Left ventricle myocardium superior (tissue), 1 donor: ENCODE measurements at regions not wholly inside any gene's neighbourhood (a gene's known extent, or its start where the extent isn't known, plus 50 kb on each side); places are given as distances from the start of the nearest gene placed in this dataset.
"Not testable (repeated sequence)": the region's sequence is repeated elsewhere in the genome, so short reads cannot be mapped to it uniquely, and the experiment has no call there.

Experiments used
- ATAC-seq: fragments of 200-7000 bp; cut with Tn5 transposase; one replicate; pipeline ENCODE4 v1.9.1; 2020; ENCODE audit warnings: mild to moderate bottlenecking, moderate library complexity
- DNase-seq: peaks from one replicate; pipeline ENCODE4 v3.0.0-alpha.2; 2020
- intact Hi-C: fragments of 100-400 bp; cut with micrococcal nuclease; formaldehyde crosslinking; loops from one replicate; pipeline ENCODE4 v1.11.0; 2022
- donor health status: DM: no; HTN: yes; CAD: no; lungs with severe emphysema.

DNA sequence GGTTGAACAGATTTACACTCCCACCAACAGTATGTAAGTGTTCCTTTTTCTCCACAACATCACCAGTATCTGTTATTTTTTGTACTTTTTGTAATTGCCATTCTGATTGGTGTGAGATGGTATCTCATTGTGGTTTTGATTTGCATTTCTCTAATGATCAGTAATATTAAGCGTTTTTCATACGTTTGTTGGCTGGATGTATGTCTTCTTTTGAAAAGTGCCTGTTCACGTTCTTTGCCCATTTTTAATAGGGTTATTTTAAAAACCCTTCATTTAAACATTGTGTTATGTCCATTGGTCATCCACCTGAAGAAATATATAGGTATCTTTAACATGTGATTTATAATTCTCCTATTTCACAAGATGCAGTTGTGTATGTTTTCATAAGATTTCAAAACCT is 291.3 kb downstream of the SEMA3D start:
- ATAC-seq (no peak), DNase-seq (no peak)
- intact Hi-C loops, result no loop called here

DNA sequence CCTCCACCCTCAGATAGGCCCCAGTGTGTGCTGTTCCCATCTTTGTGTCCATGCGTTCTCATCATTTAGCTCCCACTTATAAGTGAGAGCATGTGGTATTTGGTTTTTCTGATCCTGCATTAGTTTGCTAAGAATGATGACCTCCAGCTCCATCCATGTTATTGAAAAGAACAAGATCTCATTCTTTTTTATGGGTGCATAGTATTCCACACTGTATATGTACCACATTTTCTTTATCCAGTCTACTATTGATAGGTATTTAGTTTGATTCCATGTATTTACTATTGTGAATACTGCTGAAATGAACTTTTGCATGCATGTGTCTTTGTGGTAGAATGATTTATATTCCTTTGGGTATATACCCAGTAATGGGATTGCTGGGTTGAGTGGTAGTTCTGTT is 303.3 kb downstream of the SEMA3D start:
- ATAC-seq, DNase-seq, intact Hi-C loops: not testable (repeated sequence)

DNA sequence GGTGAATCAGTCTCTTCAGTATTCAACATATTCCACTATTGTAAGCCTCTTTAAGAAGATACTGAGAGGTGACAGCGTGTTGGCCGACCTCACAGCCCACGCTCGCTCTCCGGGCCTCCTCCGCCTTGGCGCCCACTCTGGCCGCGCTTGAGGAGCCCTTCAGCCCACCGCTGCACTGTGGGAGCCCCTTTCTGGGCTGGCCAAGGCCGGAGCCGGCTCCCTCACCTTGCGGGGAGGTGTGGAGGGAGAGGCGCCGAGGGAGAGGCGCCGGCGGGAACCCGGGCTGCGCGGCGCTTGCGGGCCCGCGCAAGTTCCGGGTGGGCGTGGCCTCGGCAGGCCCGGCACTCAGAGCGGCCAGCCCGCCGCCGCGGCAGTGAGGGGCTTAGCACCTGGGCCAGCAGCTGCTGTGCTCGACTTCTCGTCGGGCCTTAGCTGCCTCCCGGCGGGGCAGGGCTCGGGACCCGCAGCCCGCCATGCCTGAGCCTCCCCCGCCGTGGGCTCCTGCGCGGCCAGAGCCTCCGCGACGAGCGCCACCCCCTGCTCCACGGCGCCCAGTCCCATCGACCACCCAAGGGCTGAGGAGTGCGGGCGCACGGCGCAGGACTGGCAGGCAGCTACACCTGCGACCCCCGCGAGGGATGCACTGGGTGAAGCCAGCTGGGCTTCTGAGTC is 306.4 kb downstream of the SEMA3D start:
- ATAC-seq, intact Hi-C loops, DNase-seq: not testable (repeated sequence)

DNA sequence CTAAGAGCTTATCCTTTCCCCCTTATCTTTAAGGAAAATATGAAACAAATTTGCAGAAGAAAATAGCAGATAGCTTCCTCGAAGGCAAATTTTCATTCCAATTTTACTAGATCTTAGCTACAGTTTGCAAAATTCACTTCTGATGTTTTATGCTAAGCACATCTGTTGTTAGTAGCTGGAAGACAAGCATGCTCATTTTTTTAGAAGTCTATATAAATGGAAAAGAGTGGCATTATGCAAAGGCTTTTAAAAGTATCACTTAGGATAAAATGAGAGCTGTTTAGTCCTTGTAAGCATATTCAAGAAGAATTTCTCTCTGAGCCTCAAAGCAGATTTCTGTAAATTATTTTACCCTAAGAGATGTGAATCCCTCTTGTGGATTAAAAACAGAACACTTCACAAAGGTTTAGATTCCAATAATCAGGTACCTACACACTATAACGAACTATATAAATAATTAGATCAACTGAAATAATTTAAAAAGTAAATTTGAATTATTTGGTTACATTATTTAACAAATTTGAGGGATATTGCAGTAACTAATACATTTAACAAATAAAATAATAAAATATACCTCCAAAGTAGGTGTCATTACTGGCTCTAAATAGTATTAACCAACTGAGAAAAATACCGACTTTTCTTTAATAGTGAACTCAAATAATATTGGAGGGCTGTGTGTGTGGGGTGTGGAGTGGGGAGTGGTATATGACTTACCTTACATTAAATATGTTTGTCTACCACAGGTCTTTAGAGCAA is 307.1 kb downstream of the SEMA3D start:
- no peak for ATAC-seq
- intact Hi-C loops, result no loop called here
- DNase-seq, result no peak

DNA sequence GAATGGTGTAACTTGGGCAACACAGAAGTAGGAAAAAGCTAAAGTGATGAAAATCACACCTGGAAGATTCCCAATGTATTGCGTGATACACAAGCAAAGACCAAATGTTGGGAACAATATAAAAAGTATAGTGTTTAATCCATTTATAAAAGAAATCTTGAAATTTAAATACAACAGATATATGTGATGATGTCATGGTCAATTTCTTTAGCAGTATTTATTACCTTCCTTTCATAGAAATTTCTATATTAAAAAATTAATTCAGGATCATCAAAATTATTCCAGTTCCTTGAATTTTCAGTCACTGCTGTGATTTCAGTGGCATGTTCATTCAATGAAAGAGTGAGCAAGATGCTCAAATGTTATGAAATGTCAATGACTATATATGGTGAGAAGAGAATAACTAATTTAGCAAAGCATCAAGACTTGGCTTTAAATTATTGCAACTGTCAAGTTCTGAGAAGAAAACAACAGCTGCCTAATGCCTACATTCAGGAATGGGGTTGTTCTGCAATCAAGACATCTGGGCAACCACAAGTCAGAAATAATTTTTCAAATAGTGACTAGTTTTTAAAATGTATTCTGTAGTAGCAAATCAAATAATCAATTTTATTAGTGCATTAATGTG is 308.8 kb downstream of the SEMA3D start:
- no peak for DNase-seq
- intact Hi-C loops, result no loop called here

DNA sequence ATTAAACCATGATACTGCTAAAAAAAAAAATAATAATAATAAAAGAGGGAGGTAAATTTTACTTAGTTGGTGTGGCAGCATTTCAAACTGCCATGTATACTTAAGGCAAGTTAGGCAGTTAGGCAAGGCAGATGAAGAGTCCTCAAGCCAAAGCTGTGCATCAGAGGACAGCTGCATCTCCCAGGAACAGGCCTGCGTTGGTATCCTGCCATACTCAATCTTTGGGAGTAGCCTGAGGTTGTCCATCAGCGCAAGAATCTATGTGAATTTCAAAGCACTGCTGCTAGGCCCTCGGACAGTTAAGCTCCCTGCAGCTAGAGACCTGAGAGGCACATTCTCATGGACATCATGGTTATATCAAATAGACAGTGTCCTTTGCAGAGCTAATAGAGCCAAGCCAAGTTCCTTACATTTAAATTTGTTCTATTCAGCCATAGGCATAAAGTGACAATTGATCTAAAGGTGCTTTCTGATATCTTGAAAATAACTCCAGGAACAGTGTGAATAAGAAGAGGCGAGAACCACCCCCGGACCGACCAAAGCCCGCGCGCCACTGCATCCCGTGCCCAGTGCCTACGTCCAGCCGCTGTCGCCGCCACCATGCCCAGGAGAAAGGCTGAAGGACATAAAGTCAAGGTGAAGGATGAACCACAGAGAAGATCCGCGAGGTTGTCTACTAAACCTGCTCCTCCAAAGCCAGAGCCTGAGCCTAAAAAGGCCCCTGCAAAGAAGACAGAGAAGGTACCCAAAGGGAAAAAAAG is 310.6 kb downstream of the SEMA3D start:
- no peak for DNase-seq
- intact Hi-C loops, result no loop called here
- no peak for ATAC-seq

More for the DNA sequence above, 308.8 kb downstream of the SEMA3D start:
- ATAC-seq, result no peak

DNA sequence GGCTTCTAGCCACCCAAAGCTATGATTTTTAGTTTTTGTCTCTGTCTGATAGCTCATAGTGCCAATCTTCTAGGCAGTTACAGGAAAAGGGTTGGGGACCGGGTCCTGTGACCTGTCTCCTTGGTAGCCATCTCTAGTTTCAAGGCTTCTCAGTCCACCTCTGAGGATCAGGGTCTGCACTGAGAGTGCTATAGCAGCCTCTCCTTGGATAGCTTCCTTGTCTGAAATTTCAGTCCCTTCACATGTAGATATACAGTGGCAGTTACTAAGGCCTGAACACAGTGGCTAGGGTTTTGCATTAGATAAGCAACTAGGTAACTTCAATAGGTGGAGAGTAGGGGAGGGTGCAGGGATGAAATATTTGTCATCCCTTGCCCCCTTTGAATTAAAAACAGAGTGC is 321.3 kb downstream of the SEMA3D start:
- DNase-seq (no peak), ATAC-seq (no peak)
- intact Hi-C loops, result no loop called here

DNA sequence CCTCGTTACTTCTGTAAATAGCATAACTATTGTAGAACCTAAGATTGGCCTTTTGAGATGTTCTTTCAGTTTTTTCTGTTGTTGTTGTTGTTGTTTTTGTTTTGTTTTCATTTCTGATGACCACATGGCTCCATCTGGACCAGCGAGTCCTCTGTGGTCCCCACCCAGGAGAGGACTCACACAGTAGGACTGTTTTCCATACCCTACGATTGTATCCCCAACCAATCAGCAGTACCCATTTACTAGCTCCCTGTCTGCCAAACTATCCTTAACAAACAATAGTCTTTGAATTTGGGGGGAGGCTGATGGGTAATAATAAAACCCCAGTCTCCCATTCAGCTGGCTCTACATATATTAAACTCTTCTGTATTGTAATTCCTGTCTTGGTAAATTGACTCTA is 329.5 kb downstream of the SEMA3D start:
- DNase-seq (no peak), ATAC-seq (no peak)
- intact Hi-C loops, result no loop called here

DNA sequence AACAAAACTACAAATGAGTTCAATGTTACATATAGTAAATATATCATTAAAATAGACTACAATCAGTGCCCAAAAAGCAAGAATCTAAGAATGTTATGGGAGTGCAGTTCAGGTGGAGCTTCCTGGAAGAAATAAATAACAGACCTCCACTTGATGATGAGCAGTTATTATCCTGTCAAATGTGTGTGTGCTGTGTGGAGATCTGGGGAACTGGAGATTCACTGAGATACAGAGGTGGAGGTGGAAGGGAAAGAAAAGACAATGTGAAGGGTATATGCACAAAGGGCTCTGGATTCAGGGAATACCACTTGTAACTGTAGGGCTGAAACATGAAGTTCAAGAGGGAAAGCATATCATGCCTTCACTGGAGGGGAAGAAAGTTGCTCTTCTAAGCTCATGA is 331.1 kb downstream of the SEMA3D start:
- ATAC-seq, result no peak
- no peak for DNase-seq
- intact Hi-C loops, result no loop called here

DNA sequence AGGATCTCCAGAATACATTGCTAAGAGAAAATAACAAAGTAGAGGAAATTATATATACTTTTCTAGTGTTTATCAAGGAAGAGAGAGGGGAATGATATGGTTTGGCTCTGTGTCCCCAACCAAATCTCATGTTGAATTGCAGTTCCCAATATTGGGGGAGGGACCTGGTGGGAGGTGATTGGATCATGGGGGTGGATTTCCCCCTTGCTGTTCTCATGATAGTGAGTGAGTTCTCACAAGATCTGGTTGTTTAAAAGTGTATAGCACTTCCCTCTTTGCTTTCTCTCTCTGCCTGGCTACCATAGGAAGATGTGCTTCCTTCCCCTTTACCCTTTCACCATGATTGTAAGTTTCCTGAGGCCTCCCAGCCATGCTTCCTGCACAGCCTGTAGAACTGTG is 337.9 kb downstream of the SEMA3D start:
- ATAC-seq, DNase-seq, intact Hi-C loops: not testable (repeated sequence)

DNA sequence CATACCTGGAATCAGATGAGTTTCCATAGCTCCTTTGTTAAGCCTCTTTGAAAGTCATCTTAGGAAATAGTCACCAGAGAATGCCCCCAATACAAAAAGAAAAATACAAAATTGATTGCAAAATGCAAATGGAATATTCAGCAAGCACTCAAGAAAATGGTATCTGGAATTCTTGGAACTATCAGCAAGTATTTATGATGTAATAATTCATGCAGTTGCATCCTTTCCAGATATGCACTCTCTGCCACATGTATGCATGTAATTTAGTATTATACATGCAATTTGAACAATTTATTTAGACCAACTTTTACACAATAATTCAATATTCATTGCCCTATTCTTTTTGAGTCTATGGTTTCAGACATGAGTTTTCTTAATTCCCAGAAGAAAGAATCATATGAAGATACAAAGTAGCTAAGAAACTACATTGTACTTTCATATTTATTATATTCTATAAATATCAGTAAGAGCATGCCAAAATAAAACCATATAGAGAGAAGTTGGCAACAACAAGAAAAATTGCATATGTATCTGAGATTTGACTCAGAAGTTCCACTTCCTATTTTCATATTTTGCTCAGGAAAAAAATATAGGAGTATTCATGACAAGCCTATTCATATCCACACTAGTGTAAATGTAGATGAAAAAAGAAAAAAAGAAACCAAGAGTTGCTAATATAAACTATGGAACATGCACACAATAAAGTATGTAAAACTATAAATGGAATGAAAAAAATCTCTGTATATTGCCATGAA is 338.5 kb downstream of the SEMA3D start:
- intact Hi-C loops, result no loop called here
- DNase-seq (no peak), ATAC-seq (no peak)

DNA sequence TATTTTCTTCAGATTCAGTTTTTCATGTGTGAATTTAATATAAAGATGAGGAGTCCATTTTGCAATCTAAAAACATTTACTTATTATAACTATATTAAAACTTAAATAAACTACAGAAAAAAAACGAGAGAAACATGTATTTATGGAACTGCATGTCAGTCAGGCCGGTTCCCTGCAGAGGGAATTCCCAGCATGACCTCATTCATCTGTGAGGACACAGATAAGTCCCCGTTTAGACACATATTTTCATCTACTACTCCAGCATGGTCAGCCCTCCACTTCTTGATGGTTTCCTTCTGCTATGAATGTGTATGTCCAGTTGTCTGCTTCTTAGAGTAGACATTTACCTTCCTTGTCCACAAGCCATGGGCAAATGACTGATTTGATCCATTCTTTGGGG is 339.1 kb downstream of the SEMA3D start:
- no peak for DNase-seq
- intact Hi-C loops, result no loop called here
- ATAC-seq, result no peak

DNA sequence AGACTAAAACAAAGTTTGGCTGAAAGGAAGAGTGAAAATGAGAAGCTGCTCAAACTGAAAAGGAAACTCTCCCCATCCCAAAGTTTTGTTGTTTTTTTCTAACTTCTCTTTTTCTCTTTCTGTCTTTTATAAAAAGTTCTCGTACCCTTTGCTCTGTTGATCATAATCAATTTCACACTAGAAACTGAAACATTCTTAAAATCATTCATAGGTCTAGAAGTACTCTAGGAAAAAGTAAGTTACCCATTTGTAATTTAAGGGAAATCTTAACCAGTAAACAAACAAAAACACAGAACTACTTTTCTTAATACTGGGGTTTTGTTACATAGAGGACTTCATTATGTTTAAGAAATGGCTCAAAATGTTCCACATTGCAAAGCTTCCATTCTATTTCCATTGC is 339.8 kb downstream of the SEMA3D start:
- intact Hi-C loops, result no loop called here
- no peak for ATAC-seq

DNA sequence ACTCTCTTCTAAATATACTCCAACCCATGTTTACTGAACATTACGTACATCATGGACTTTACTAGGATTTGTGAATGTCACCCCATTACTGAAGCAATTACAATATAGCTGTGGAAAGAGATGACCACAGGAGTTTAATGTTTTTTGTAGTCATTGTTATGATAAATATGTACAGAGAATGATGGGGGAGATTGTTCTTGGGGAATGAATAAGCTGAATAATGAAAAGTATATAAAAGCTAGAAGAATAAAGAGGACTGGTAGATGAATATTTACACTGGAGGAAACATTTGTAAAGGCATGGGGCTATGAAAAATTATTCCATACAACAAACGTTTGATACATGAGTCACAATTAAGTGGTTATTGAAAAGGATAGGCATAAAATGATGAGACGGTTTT is 340.9 kb downstream of the SEMA3D start:
- DNase-seq (no peak), ATAC-seq (no peak)
- intact Hi-C loops, result no loop called here

More for the DNA sequence above, 339.8 kb downstream of the SEMA3D start:
- no peak for DNase-seq

DNA sequence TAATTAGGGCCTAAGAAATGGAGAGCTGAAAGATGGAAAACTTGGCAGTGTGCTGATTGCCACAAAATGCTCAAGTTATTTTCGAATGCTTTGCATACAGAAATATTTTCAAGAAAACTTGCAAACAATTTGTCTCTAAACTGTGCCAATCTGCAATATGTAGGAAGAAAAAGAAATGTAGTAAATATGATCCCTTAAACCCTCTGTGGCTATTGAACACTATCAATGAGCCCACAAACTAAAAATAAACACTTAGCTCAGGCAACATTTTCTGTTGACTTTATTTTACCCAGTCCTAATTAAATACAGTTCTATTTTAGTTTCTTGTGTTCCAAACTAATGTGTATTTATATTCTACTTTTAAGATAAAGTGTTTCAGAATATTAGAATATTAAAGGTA is 342.1 kb downstream of the SEMA3D start:
- intact Hi-C loops, result no loop called here
- DNase-seq, result no peak
- no peak for ATAC-seq

DNA sequence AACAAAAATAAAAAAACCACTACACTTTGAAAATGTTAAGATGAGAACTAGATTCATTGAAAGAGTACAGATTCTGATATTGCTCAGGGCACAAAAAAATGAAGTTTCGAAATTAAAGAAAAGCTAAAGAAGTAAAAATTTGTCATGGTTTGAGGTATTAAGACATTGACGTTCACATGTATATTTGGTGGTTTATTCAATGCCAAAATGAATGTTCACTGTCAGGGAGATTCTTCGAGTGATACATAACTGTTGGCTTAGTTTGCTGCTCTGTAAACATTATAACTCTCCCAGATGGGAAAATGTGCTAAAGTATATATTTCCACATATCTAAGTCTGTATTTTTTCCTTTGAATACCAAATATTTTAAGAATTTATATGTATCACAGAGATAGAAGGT is 345.0 kb downstream of the SEMA3D start:
- DNase-seq, result no peak
- intact Hi-C loops, result no loop called here
- ATAC-seq, result no peak

DNA sequence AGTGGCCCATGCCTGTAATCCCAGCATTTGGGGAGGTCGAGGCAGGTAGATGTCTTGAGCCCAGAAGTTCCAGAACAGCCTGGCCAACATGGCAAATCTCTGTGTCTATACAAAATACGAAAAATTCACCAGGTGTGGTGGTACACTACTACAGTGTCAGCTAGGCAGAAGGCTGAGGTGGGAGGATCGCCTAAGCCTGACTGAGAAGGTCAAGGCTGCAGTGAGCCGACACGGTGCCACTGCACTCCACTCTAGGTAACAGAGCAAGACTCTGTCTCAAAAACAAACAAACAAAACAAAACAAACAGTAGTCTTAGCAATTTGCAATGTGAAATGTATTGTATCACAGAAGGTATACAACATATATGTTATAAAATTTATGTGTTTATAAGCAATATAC is 348.0 kb downstream of the SEMA3D start:
- intact Hi-C loops, result no loop called here
- ATAC-seq, result no peak
- DNase-seq, result no peak

DNA sequence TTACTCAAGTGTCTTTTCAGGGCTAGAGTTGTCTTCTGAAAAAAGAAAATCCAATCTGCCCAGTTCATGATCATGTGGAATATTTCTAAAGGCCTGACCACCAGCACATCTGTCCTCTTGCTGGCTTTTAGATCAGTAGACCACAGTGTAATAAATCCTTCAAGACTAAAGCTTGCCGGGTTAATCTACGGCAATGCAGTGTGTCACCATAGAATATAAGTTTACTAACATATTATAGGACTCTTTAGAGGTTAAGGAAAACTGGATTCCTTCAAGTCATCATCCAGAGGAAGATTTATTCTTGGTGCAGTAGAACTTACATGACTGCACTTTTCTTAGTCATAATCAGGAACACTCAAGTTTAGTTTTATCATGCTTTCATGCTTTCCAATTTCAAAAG is 349.5 kb downstream of the SEMA3D start:
- intact Hi-C loops, result no loop called here
- no peak for ATAC-seq
- no peak for DNase-seq

DNA sequence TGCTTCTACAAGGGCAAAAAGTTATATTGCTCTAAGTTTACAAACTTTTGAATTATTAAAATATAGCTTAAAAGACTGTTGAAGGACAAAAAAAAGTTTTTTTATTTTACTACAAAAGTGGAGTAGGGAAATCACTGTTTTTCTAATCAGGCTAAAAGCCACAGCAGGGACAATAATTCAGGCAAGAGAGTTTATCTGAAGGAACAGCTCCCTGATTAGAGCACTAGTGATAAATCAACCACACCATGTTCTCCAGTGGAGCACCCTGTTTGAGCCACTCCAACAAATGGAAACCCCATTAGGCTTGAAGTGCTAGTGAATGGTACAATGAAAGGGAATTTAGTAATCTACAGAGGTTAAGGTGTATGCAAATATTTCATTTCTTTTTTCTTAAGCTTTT is 357.1 kb downstream of the SEMA3D start:
- no peak for ATAC-seq
- intact Hi-C loops, result no loop called here
- no peak for DNase-seq
